GM18499 (cell line): ENCODE measurements at regions not wholly inside any gene's neighbourhood (a gene's known extent, or its start where the extent isn't known, plus 50 kb on each side); places are given as distances from the start of the nearest gene placed in this dataset.
A peak's percentile ranks its signal among the peaks of the same experiment; 100 is the strongest.
"Not testable (repeated sequence)": the region's sequence is repeated elsewhere in the genome, so short reads cannot be mapped to it uniquely, and the experiment has no call there.

Experiments used
- ATAC-seq: cut with Tn5 transposase; IDR thresholded peaks from one replicate; pipeline ENCODE4 v1.9.1; 2021; ENCODE audit warnings: moderate number of reproducible peaks; ENCODE audit not compliant: insufficient read depth, unreplicated experiment

- no peak for ATAC-seq
Measured at GRCh38 chr5:108543486-108543885, 161.6 kb upstream of the FBXL17 start.

GRCh38 chr5:108541836-108542235, 159.9 kb upstream of the FBXL17 start:
- peak; percentile 81 for ATAC-seq

GRCh38 chr5:108536321-108536720, 154.4 kb upstream of the FBXL17 start:
- ATAC-seq, result no peak

GRCh38 chr5:108532129-108532445, 150.2 kb upstream of the FBXL17 start:
- ATAC-seq, result not testable (repeated sequence)

- ATAC-seq, result no peak
Measured at GRCh38 chr5:108531367-108532128, 149.7 kb upstream of the FBXL17 start.

GRCh38 chr5:108530706-108531105, 148.8 kb upstream of the FBXL17 start:
- no peak for ATAC-seq

GRCh38 chr5:108529381-108529780, 147.5 kb upstream of the FBXL17 start:
- no peak for ATAC-seq

GRCh38 chr5:108528655-108529054, 146.8 kb upstream of the FBXL17 start:
- no peak for ATAC-seq

GRCh38 chr5:108524564-108524963, 142.7 kb upstream of the FBXL17 start:
- no peak for ATAC-seq

GRCh38 chr5:108523360-108523759, 141.5 kb upstream of the FBXL17 start:
- ATAC-seq, result no peak

GRCh38 chr5:108521841-108522506, 140.1 kb upstream of the FBXL17 start:
- ATAC-seq, result no peak

GRCh38 chr5:108521011-108521700, 139.3 kb upstream of the FBXL17 start:
- peak; percentile 91 for ATAC-seq

- ATAC-seq, result no peak
Measured at GRCh38 chr5:108516785-108517184, 134.9 kb upstream of the FBXL17 start.

GRCh38 chr5:108515517-108516105, 133.7 kb upstream of the FBXL17 start:
- ATAC-seq, result no peak

- no peak for ATAC-seq
Measured at GRCh38 chr5:108508979-108509378, 127.1 kb upstream of the FBXL17 start.

- no peak for ATAC-seq
Measured at GRCh38 chr5:108507631-108508030, 125.7 kb upstream of the FBXL17 start.

GRCh38 chr5:108505608-108506007, 123.7 kb upstream of the FBXL17 start:
- no peak for ATAC-seq

- no peak for ATAC-seq
Measured at GRCh38 chr5:108504974-108505373, 123.1 kb upstream of the FBXL17 start.

- no peak for ATAC-seq
Measured at GRCh38 chr5:108503986-108504385, 122.1 kb upstream of the FBXL17 start.

- not testable (repeated sequence) for ATAC-seq
Measured at GRCh38 chr5:108495615-108496014, 113.7 kb upstream of the FBXL17 start.

GRCh38 chr5:108487951-108488350, 106.1 kb upstream of the FBXL17 start:
- ATAC-seq, result no peak
